ENCODE measurements at regions not wholly inside any gene's neighbourhood (a gene's known extent, or its start where the extent isn't known, plus 50 kb on each side); places are given as distances from the start of the nearest gene placed in this dataset.
A peak's percentile ranks its signal among the peaks of the same experiment; 100 is the strongest.

DNA sequence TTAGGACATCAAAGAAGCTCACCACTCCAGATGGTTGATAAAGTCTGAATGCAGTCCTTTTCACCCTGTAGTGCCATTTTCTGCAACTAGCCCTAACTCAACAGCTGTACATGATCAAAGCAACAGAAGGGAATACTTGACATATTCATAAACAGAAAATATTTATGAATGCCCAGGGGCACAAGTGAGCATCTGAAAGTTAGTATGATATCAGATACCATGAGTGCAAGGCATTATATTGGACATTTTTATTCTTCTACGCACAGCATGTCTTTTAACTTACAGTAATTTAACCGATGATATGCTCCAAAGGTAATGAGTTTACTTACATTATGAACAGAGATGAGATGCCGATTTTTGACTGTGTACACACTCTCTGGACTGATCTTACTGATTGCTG lies 142.0 kb downstream of the MCHR2 start:
- DNase-seq (ENCODE audit: low read depth), result no peak
- TF ChIP-seq MYC (IDR thresholded peaks at IDR 0.05; ENCODE audit: low read depth, low read length), result no peak
- no peak for TF ChIP-seq POLR2A (IDR thresholded peaks at IDR 0.05; ENCODE audit: extremely low read depth, insufficient read length)
- no peak for TF ChIP-seq CTCF (IDR thresholded peaks at IDR 0.05; ENCODE audit: low read depth, low read length)
- no peak for TF ChIP-seq MAX (IDR thresholded peaks at IDR 0.05; ENCODE audit: low read depth, low read length)
- no peak overlapping the region for H3K4me3 ChIP-seq (ENCODE audit: low read depth, low read length)

DNA sequence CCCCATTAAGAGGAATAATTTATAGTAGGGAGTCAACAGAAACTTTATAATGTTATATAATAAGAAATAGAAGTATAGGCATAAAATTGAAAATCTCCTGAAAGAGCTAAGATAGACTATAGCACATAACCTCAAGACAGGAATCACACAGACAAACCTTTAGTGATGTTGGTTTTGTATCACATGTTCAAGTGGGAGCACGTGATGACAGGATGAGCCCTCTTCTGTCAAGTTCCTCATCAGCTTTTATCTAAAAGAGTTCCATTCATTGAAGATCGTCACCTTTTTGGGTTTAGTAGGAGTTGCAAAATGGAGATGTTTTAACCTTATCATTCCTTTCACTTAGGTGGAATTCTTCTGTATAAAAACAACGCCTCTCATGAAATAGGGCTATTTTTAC lies 127.0 kb downstream of the MCHR2 start:
- no peak for TF ChIP-seq CTCF (IDR thresholded peaks at IDR 0.05; ENCODE audit: low read depth, low read length)
- peak; percentile 77 for TF ChIP-seq MAX (IDR thresholded peaks at IDR 0.05; ENCODE audit: low read depth, low read length)
- no peak for TF ChIP-seq POLR2A (IDR thresholded peaks at IDR 0.05; ENCODE audit: extremely low read depth, insufficient read length)
- TF ChIP-seq MYC (IDR thresholded peaks at IDR 0.05; ENCODE audit: low read depth, low read length), result no peak
- H3K4me3 ChIP-seq (ENCODE audit: low read depth, low read length), result no peak overlapping the region
- DNase-seq (ENCODE audit: low read depth), result no peak

GRCh38 chr6:99868074-99868702 lies 125.8 kb downstream of the MCHR2 start:
- no peak overlapping the region for H3K4me3 ChIP-seq (ENCODE audit: low read depth, low read length)
- peak; percentile 74 for DNase-seq (ENCODE audit: low read depth)
- TF ChIP-seq POLR2A (IDR thresholded peaks at IDR 0.05; ENCODE audit: extremely low read depth, insufficient read length) (no peak), CTCF (IDR thresholded peaks at IDR 0.05; ENCODE audit: low read depth, low read length) (peak; percentile 80)

Data from NB4 (cell line).